Amniotic epithelial cell (primary cell): ENCODE measurements at regions not wholly inside any gene's neighbourhood (a gene's known extent, or its start where the extent isn't known, plus 50 kb on each side); places are given as distances from the start of the nearest gene placed in this dataset.

Experiments used
- DNase-seq: peaks from one replicate; pipeline ENCODE4 v3.0.0-alpha.2; 2010; ENCODE audit warnings: low read depth

- no peak for DNase-seq
Measured at GRCh38 chr9:89863837-89864236, 259.0 kb downstream of the GADD45G start.

GRCh38 chr9:89864257-89864656, 259.4 kb downstream of the GADD45G start:
- DNase-seq = no peak

GRCh38 chr9:89864731-89865130, 259.9 kb downstream of the GADD45G start:
- DNase-seq = no peak

- DNase-seq = no peak
Measured at GRCh38 chr9:89865357-89865756, 260.5 kb downstream of the GADD45G start.

GRCh38 chr9:89865981-89866380, 261.2 kb downstream of the GADD45G start:
- no peak for DNase-seq

GRCh38 chr9:89866701-89867100, 261.9 kb downstream of the GADD45G start:
- no peak for DNase-seq

- no peak for DNase-seq
Measured at GRCh38 chr9:89868100-89868499, 263.3 kb downstream of the GADD45G start.

GRCh38 chr9:89869793-89870580, 265.2 kb downstream of the GADD45G start:
- DNase-seq = peak; percentile 21

- no peak for DNase-seq
Measured at GRCh38 chr9:89871871-89872331, 267.1 kb downstream of the GADD45G start.

GRCh38 chr9:89872426-89872912, 267.7 kb downstream of the GADD45G start:
- DNase-seq = no peak

GRCh38 chr9:89872913-89873707, 268.3 kb downstream of the GADD45G start:
- no peak for DNase-seq

GRCh38 chr9:89873801-89874200, 269.0 kb downstream of the GADD45G start:
- no peak for DNase-seq

GRCh38 chr9:89874351-89875321, 269.8 kb downstream of the GADD45G start:
- DNase-seq = no peak

GRCh38 chr9:89877051-89878002, 272.5 kb downstream of the GADD45G start:
- no peak for DNase-seq

- no peak for DNase-seq
Measured at GRCh38 chr9:89878003-89878411, 273.2 kb downstream of the GADD45G start.

GRCh38 chr9:89878687-89879086, 273.9 kb downstream of the GADD45G start:
- DNase-seq = no peak

- DNase-seq = no peak
Measured at GRCh38 chr9:89879276-89879675, 274.5 kb downstream of the GADD45G start.

GRCh38 chr9:89879701-89880100, 274.9 kb downstream of the GADD45G start:
- no peak for DNase-seq

GRCh38 chr9:89880161-89880560, 275.3 kb downstream of the GADD45G start:
- no peak for DNase-seq

GRCh38 chr9:89880721-89881120, 275.9 kb downstream of the GADD45G start:
- DNase-seq = no peak

GRCh38 chr9:89881431-89881830, 276.6 kb downstream of the GADD45G start:
- no peak for DNase-seq
